ENCODE measurements at regions not wholly inside any gene's neighbourhood (a gene's known extent, or its start where the extent isn't known, plus 50 kb on each side); places are given as distances from the start of the nearest gene placed in this dataset.
"Not testable (repeated sequence)": the region's sequence is repeated elsewhere in the genome, so short reads cannot be mapped to it uniquely, and the experiment has no call there.

- in situ Hi-C loops (cut with HindIII; ENCODE audit: low pct_ligation_motif_present, low pct_unique_long_range_greater_than_20kb, low sequenced_read_pairs) = no loop called here
- DNase-seq = no peak
Observed at GRCh38 chr5:15385553-15385952, 114.4 kb upstream of the FBXL7 start.

- DNase-seq = no peak
- in situ Hi-C loops (cut with HindIII; ENCODE audit: low pct_ligation_motif_present, low pct_unique_long_range_greater_than_20kb, low sequenced_read_pairs) = no loop called here
Observed at GRCh38 chr5:15385037-15385436, 114.9 kb upstream of the FBXL7 start.

GRCh38 chr5:15384581-15384980, 115.4 kb upstream of the FBXL7 start:
- DNase-seq = no peak
- in situ Hi-C loops (cut with HindIII; ENCODE audit: low pct_ligation_motif_present, low pct_unique_long_range_greater_than_20kb, low sequenced_read_pairs) = no loop called here

DNA sequence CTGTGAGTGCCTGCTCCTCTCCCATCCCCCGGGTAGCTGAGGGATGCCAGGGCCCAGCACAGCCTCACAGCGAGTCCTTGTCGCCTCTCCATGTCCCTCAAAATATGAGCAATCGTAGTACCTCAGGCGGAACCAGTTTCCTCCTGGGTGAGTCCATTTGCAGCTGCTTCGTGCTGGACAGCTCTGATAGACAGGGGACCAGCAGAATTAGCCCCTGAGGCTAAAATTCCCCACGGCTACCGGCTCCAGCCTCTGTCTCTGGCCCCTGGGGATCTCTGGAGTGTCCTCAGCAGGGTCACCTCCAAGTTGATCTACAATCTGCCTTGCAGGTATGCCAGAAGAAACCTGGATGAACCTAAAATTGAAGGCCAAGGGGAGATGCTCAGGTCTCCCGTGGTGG, 115.8 kb upstream of the FBXL7 start:
- in situ Hi-C loops (cut with HindIII; ENCODE audit: low pct_ligation_motif_present, low pct_unique_long_range_greater_than_20kb, low sequenced_read_pairs) = no loop called here

DNA sequence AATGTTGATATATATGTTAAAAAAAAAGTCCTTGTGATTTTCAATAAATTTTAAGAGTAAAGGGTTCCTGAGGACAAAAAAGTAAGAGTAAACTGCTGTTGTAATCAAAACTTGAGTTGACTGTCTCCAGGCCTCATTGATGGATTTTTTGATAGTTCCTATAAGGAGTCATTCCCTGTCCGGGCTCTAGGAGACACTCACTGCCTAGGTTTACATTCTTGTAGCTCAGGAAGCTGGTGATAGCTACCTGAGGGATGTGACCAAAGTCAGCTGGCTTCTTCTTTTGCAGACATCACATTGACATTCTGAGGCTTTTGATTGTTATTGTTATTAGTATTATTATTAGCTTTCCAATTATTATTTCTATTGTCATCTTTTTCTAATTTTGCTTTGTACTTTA, 116.5 kb upstream of the FBXL7 start:
- peak; percentile 38 for DNase-seq
- in situ Hi-C loops (cut with HindIII; ENCODE audit: low pct_ligation_motif_present, low pct_unique_long_range_greater_than_20kb, low sequenced_read_pairs) = no loop called here

More for the DNA sequence above, 115.8 kb upstream of the FBXL7 start:
- no peak for DNase-seq

DNA sequence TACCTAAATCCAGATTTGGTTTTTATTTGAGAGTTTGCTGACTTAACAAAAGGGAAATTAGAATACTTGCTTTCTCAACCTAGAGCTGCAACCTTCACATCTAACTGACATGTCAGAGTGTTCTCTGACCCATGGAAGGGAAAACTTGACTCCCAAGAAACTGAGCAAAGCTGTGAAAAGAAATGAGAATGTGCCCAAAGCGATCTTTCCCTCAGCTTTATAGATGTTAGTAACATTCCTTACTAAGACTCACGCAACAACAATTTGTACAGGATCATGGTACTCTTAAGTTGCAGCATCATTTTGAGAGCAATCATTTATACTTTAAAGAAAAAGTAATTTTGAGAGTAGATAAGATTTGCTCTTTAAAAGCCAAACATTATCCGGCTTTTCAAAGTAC, 117.0 kb upstream of the FBXL7 start:
- in situ Hi-C loops (cut with HindIII; ENCODE audit: low pct_ligation_motif_present, low pct_unique_long_range_greater_than_20kb, low sequenced_read_pairs) = no loop called here

GRCh38 chr5:15377573-15378340, 122.2 kb upstream of the FBXL7 start:
- no peak for DNase-seq
- in situ Hi-C loops (cut with HindIII; ENCODE audit: low pct_ligation_motif_present, low pct_unique_long_range_greater_than_20kb, low sequenced_read_pairs) = no loop called here

More for the DNA sequence above, 117.0 kb upstream of the FBXL7 start:
- no peak for DNase-seq

- no peak for DNase-seq
- in situ Hi-C loops (cut with HindIII; ENCODE audit: low pct_ligation_motif_present, low pct_unique_long_range_greater_than_20kb, low sequenced_read_pairs) = no loop called here
Observed at GRCh38 chr5:15376803-15377202, 123.2 kb upstream of the FBXL7 start.

GRCh38 chr5:15376088-15376487, 123.9 kb upstream of the FBXL7 start:
- in situ Hi-C loops (cut with HindIII; ENCODE audit: low pct_ligation_motif_present, low pct_unique_long_range_greater_than_20kb, low sequenced_read_pairs) = no loop called here
- DNase-seq = no peak

GRCh38 chr5:15375559-15375958, 124.4 kb upstream of the FBXL7 start:
- in situ Hi-C loops (cut with HindIII; ENCODE audit: low pct_ligation_motif_present, low pct_unique_long_range_greater_than_20kb, low sequenced_read_pairs) = no loop called here
- DNase-seq = no peak

GRCh38 chr5:15374886-15375285, 125.1 kb upstream of the FBXL7 start:
- in situ Hi-C loops (cut with HindIII; ENCODE audit: low pct_ligation_motif_present, low pct_unique_long_range_greater_than_20kb, low sequenced_read_pairs) = no loop called here
- DNase-seq = no peak

- no peak for DNase-seq
- in situ Hi-C loops (cut with HindIII; ENCODE audit: low pct_ligation_motif_present, low pct_unique_long_range_greater_than_20kb, low sequenced_read_pairs) = no loop called here
Observed at GRCh38 chr5:15373151-15373550, 126.8 kb upstream of the FBXL7 start.

- in situ Hi-C loops (cut with HindIII; ENCODE audit: low pct_ligation_motif_present, low pct_unique_long_range_greater_than_20kb, low sequenced_read_pairs) = no loop called here
- DNase-seq = no peak
Observed at GRCh38 chr5:15371184-15371583, 128.8 kb upstream of the FBXL7 start.

DNA sequence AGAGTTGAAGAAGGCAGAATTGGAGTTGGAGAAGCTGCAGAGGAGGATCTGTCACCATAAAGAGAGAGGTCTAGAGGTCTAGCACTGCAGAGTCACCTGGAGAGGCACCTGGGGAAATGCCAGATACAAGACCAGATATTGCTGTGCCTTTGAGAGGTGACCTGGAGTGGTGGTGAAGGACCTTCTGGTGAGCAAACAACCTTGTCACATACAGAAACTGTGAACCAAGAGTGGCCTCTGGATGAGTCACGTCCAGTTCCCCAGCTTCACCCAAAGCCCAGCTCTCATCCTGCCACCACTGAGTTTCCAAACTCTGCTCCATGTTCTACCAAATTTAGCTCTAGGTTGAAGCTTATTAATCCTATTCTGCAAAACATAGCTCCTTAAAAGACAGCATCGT, 131.1 kb upstream of the FBXL7 start:
- no peak for DNase-seq
- in situ Hi-C loops (cut with HindIII; ENCODE audit: low pct_ligation_motif_present, low pct_unique_long_range_greater_than_20kb, low sequenced_read_pairs) = no loop called here

DNA sequence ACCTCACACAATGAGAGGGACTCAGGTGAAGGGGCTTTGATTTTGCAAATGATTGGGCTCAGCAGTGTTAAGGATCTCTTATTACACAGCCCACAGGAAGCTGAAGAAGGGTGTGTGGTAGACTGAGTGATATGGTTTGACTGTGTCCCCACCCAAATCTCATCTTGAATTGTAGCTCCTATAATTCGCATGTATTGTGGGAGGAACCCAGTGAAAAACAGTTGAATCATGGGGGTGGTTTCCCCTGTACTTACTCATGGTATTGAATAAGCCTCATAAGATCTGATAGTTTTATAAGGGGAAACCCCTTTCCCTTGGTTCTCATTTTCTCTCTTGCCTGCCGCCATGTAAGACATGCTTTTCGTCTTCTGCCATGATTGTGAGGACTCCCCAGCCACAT, 132.5 kb upstream of the FBXL7 start:
- in situ Hi-C loops (cut with HindIII; ENCODE audit: low pct_ligation_motif_present, low pct_unique_long_range_greater_than_20kb, low sequenced_read_pairs) = no loop called here

DNA sequence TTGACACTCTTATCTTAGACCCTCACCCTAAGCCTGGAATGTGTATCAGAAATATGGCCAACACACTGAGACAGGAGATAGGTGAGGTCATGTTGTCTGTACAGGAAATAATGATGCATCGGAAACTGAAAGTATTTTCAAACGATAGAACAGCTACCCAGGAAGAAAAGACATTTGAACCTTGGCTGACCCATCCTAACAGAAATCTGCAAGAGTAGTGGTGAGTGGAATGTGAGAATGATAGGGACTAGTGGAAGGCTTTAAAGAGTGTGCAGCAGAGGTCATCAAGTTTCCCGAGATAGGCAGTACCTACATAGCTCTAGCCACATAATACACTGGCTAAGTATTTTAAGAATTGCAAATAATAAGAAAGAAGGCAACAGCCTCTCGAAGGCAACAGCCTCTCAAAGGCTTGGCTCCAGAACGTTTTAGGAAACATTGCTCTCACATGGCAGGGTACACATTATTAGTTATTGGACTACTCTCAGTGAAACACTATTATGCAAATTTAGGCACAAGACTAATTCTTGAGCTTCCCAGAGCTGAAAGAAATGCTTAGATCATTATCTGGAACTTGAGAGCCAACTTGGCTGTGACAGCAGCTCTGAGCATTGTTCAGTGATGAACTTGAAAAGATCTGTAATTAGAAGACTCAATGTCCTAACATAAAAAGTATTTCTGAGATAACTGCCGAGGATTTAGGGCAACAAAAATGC, 133.1 kb upstream of the FBXL7 start:
- DNase-seq = no peak
- in situ Hi-C loops (cut with HindIII; ENCODE audit: low pct_ligation_motif_present, low pct_unique_long_range_greater_than_20kb, low sequenced_read_pairs) = no loop called here

More for the DNA sequence above, 132.5 kb upstream of the FBXL7 start:
- no peak for DNase-seq

- in situ Hi-C loops (cut with HindIII; ENCODE audit: low pct_ligation_motif_present, low pct_unique_long_range_greater_than_20kb, low sequenced_read_pairs) = no loop called here
- no peak for DNase-seq
Observed at GRCh38 chr5:15365070-15365469, 134.9 kb upstream of the FBXL7 start.

DNA sequence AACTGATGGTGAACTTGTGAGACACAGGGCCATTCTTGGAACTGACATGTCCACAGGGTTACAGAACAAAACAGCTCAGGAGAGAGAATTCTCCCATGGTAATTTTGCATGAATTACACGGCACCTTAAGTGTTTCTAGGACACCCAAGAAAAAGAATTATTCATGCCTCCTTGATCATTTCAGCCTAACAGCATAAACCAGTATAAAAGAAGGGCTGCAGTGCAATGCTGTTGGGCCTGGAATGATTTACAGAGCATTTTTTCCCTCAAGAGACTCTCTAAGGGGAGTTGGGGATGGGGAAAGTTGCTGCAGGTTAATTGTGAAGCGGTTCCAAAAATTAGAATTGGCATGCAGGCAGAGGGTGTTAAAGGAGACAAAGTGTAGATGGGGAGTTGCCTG, 136.4 kb upstream of the FBXL7 start:
- in situ Hi-C loops (cut with HindIII; ENCODE audit: low pct_ligation_motif_present, low pct_unique_long_range_greater_than_20kb, low sequenced_read_pairs) = no loop called here

GRCh38 chr5:15357092-15357453, 142.9 kb upstream of the FBXL7 start:
- DNase-seq; in situ Hi-C loops (cut with HindIII; ENCODE audit: low pct_ligation_motif_present, low pct_unique_long_range_greater_than_20kb, low sequenced_read_pairs): not testable (repeated sequence)

More for the DNA sequence above, 136.4 kb upstream of the FBXL7 start:
- no peak for DNase-seq
